IMR-90 (cell line): ENCODE measurements at regions not wholly inside any gene's neighbourhood (a gene's known extent, or its start where the extent isn't known, plus 50 kb on each side); places are given as distances from the start of the nearest gene placed in this dataset.
A peak's percentile ranks its signal among the peaks of the same experiment; 100 is the strongest.

ENCODE experiments used
- ATAC-seq: fragments of 200-7000 bp; cut with Tn5 transposase; 2 replicates; pipeline ENCODE4 v1.9.1; 2020; ENCODE audit warnings: low read depth, mild to moderate bottlenecking, moderate library complexity
- BruUV-seq: library from RNA; stranded (reverse); fragments of 400-500 nt; replicated peaks from 2 replicates; lab custom pipeline; 2021; lab: Mats Ljungman, UMichigan
- CTCF ChIA-PET: fragments of 300-600 bp; formaldehyde crosslinking; extraction: SDS; loops from one replicate; lab custom pipeline; 2021; ENCODE audit warnings: antibody characterized with exemption; lab: Yijun Ruan, JAX
- POLR2A ChIA-PET: fragments of 300-600 bp; sonication (Branson Sonifier 250); formaldehyde crosslinking; loops from one replicate; lab custom pipeline; 2022; ENCODE audit warnings: antibody characterized with exemption; ENCODE audit not compliant: unreplicated experiment; lab: Charles Lee
- DNase-seq: peaks from one replicate; pipeline ENCODE4 v3.0.0; 2013
- H2AFZ ChIP-seq: replicated peaks from 2 replicates; pipeline ENCODE3; 2013; ENCODE audit warnings: low read length, mild to moderate bottlenecking; ENCODE audit not compliant: poor library complexity
- H2AK5ac ChIP-seq: 2 replicates; pipeline ENCODE4 v1.6.1; 2013; ENCODE audit warnings: low read depth, low read length, inconsistent platforms
- H2AK9ac ChIP-seq: replicated peaks from 2 replicates; pipeline ENCODE3; 2013; ENCODE audit warnings: mild to moderate bottlenecking, low read depth, low read length, moderate library complexity; ENCODE audit not compliant: poor library complexity
- H2BK120ac ChIP-seq: 2 replicates; pipeline ENCODE4 v1.6.1; 2013; ENCODE audit warnings: low read depth, low read length, inconsistent platforms
- H2BK15ac ChIP-seq: 3 replicates; pipeline ENCODE4 v1.6.1; 2013; ENCODE audit warnings: low read depth, low read length, inconsistent platforms
- H2BK20ac ChIP-seq: 2 replicates; pipeline ENCODE4 v1.6.1; 2013; ENCODE audit warnings: low read depth, mild to moderate bottlenecking, inconsistent platforms, low read length, moderate library complexity
- H2BK5ac ChIP-seq: 2 replicates; pipeline ENCODE4 v1.6.1; 2013; ENCODE audit warnings: mild to moderate bottlenecking, low read depth, low read length, inconsistent platforms; ENCODE audit not compliant: poor library complexity, severe bottlenecking
- H3K14ac ChIP-seq: replicated peaks from 2 replicates; pipeline ENCODE4 v1.6.1; 2013; ENCODE audit warnings: low read depth, low read length, inconsistent platforms
- H3K18ac ChIP-seq: 2 replicates; pipeline ENCODE4 v1.6.1; 2013; ENCODE audit warnings: low read depth, low read length, control low read depth
- H3K23ac ChIP-seq: 2 replicates; pipeline ENCODE4 v1.6.1; 2013; ENCODE audit warnings: low read depth, low read length, inconsistent platforms
- H3K27ac ChIP-seq: 2 replicates; pipeline ENCODE4 v1.5.1; 2013; ENCODE audit warnings: mild to moderate bottlenecking, control low read depth, low read length; ENCODE audit not compliant: insufficient read depth
- H3K27me3 ChIP-seq: 2 replicates; pipeline ENCODE4 v1.6.1; 2013; ENCODE audit warnings: low read length; ENCODE audit not compliant: control insufficient read depth, insufficient read depth
- H3K36me3 ChIP-seq: 2 replicates; pipeline ENCODE4 v1.6.1; 2013; ENCODE audit warnings: low read length, mixed read lengths; ENCODE audit not compliant: control insufficient read depth, insufficient read depth
- H3K4ac ChIP-seq: 2 replicates; pipeline ENCODE4 v1.6.1; 2013; ENCODE audit warnings: low read depth, low read length, inconsistent platforms
- H3K4me1 ChIP-seq: 2 replicates; pipeline ENCODE4 v1.6.1; 2013; ENCODE audit warnings: low read length, mixed read lengths; ENCODE audit not compliant: control insufficient read depth, insufficient read depth
- H3K4me2 ChIP-seq: 2 replicates; pipeline ENCODE4 v1.6.1; 2013; ENCODE audit warnings: low read depth, mild to moderate bottlenecking, control low read depth, low read length, moderate library complexity
- H3K4me3 ChIP-seq: 2 replicates; pipeline ENCODE4 v1.5.1; 2013; ENCODE audit warnings: low read depth, mild to moderate bottlenecking, control low read depth, low read length, moderate library complexity; ENCODE audit not compliant: insufficient read depth
- H3K56ac ChIP-seq: 2 replicates; pipeline ENCODE4 v1.6.1; 2013; ENCODE audit warnings: low read length, inconsistent platforms; ENCODE audit not compliant: insufficient read depth; ENCODE audit errors: extremely low read depth
- H3K79me1 ChIP-seq, 2 experiments: 2 replicates each; pipeline ENCODE4 v1.6.1; 2013; ENCODE audit warnings: low read length in 2 of 2, inconsistent platforms in 1 of 2, low read depth in 1 of 2
- H3K9ac ChIP-seq: 2 replicates; pipeline ENCODE4 v1.6.1; 2013; ENCODE audit warnings: low read depth, low read length, control low read depth
- H3K9me1 ChIP-seq: 2 replicates; pipeline ENCODE4 v1.6.1; 2013; ENCODE audit warnings: low read length, inconsistent platforms; ENCODE audit not compliant: insufficient read depth
- H3K9me3 ChIP-seq: 2 replicates; pipeline ENCODE4 v1.6.1; 2013; ENCODE audit warnings: low read length; ENCODE audit not compliant: control insufficient read depth, insufficient read depth
- H4K20me1 ChIP-seq: 2 replicates; pipeline ENCODE4 v1.6.1; 2013; ENCODE audit warnings: low read length, inconsistent platforms; ENCODE audit not compliant: insufficient read depth
- H4K5ac ChIP-seq: 2 replicates; pipeline ENCODE4 v1.6.1; 2013; ENCODE audit warnings: mild to moderate bottlenecking, low read depth, low read length, control low read depth
- H4K8ac ChIP-seq, 2 experiments: 2 replicates each; pipeline ENCODE4 v1.6.1; 2013; ENCODE audit warnings: low read depth in 2 of 2, low read length in 2 of 2, control low read depth in 1 of 2, inconsistent platforms in 1 of 2
- H4K91ac ChIP-seq: 2 replicates; pipeline ENCODE4 v1.6.1; 2013; ENCODE audit warnings: low read depth, low read length, inconsistent platforms; ENCODE audit not compliant: insufficient read depth
- BHLHE40 ChIP-seq: fragments of 150-350 bp; IDR thresholded peaks from 2 replicates; pipeline ENCODE4 v1.6.1; 2016; ENCODE audit warnings: mild to moderate bottlenecking, low read depth, low read length
- CEBPB ChIP-seq: IDR thresholded peaks from 2 replicates; pipeline ENCODE4 v1.6.1; 2012; ENCODE audit warnings: low read depth, low read length, improper control_type of control experiment
- CHD1 ChIP-seq: IDR thresholded peaks from 2 replicates; pipeline ENCODE4 v1.6.1; 2012; ENCODE audit warnings: low read depth, low read length, improper control_type of control experiment
- ELK1 ChIP-seq: fragments of 150-350 bp; IDR thresholded peaks from 2 replicates; pipeline ENCODE4 v1.6.1; 2016; ENCODE audit warnings: low read depth, mild to moderate bottlenecking, low read length, moderate library complexity, borderline replicate concordance
- FOS ChIP-seq: fragments of 150-350 bp; IDR thresholded peaks from 2 replicates; pipeline ENCODE4 v1.6.1; 2016; ENCODE audit warnings: low read depth, low read length
- MAFK ChIP-seq: IDR thresholded peaks from 2 replicates; pipeline ENCODE4 v1.6.1; 2012; ENCODE audit warnings: low read depth, low read length, improper control_type of control experiment
- MAZ ChIP-seq: IDR thresholded peaks from 2 replicates; pipeline ENCODE4 v1.6.1; 2012; ENCODE audit warnings: low read depth, mild to moderate bottlenecking, low read length, improper control_type of control experiment, moderate library complexity, borderline replicate concordance
- MXI1 ChIP-seq: IDR thresholded peaks from 2 replicates; pipeline ENCODE4 v1.6.1; 2012; ENCODE audit warnings: low read depth, mild to moderate bottlenecking, low read length, moderate library complexity, borderline replicate concordance
- NFE2L2 ChIP-seq: fragments of 150-350 bp; IDR thresholded peaks from 2 replicates; pipeline ENCODE4 v1.6.1; 2016; ENCODE audit warnings: low read depth, mild to moderate bottlenecking, low read length
- POLR2A ChIP-seq: IDR thresholded peaks from 2 replicates; pipeline ENCODE4 v1.6.1; 2012; ENCODE audit warnings: mild to moderate bottlenecking, low read depth, low read length
- RAD21 ChIP-seq: IDR thresholded peaks from 2 replicates; pipeline ENCODE4 v1.6.1; 2012; ENCODE audit warnings: low read length, improper control_type of control experiment
- RCOR1 ChIP-seq: IDR thresholded peaks from 2 replicates; pipeline ENCODE4 v1.6.1; 2012; ENCODE audit warnings: mild to moderate bottlenecking, low read length, improper control_type of control experiment; ENCODE audit not compliant: insufficient replicate concordance
- RFX5 ChIP-seq: IDR thresholded peaks from 2 replicates; pipeline ENCODE4 v1.8.0; 2012; ENCODE audit warnings: low read depth, mild to moderate bottlenecking, low read length, moderate library complexity
- SMC3 ChIP-seq: fragments of 150-350 bp; IDR thresholded peaks from 2 replicates; pipeline ENCODE4 v1.6.1; 2016; ENCODE audit warnings: low read depth, mild to moderate bottlenecking, antibody characterized with exemption, low read length, moderate library complexity
- USF2 ChIP-seq: fragments of 150-350 bp; IDR thresholded peaks from 2 replicates; pipeline ENCODE4 v1.6.1; 2017; ENCODE audit warnings: mild to moderate bottlenecking, antibody characterized with exemption, low read length, low read depth
- WGBS, 2 experiments: methylation state at CpG; one replicate each; pipeline versions ENCODE4 v1.1.5 to v1.1.7; 2013; ENCODE audit warnings: missing lambda C conversion rate in 2 of 2; ENCODE audit not compliant: insufficient read length in 1 of 2; ENCODE audit errors: extremely low coverage in 2 of 2; 5-methylcytosine and 5-hydroxymethylcytosine counted together
- dilution Hi-C: fragments of 300-500 bp; cut with HindIII; formaldehyde crosslinking; loops from one replicate; pipeline ENCODE4 v1.14.3; 2018; ENCODE audit warnings: low sequenced_read_pairs; ENCODE audit not compliant: unreplicated experiment
- in situ Hi-C: fragments of 300-500 bp; cut with MboI; formaldehyde crosslinking; loops from 3 replicates; pipeline ENCODE4 v1.14.3; 2019; ENCODE audit warnings: low sequenced_read_pairs, inconsistent platforms, mixed read lengths
- intact Hi-C: fragments of 100-400 bp; cut with micrococcal nuclease; formaldehyde crosslinking; loops from 2 replicates; pipeline ENCODE4 v1.10.0; 2022
- TF ChIP-seq, protein P1 (sequence below): conservative IDR thresholded peaks from 2 replicates; pipeline ENCODE4 v1.5.1; 2012; ENCODE audit warnings: mild to moderate bottlenecking, low read depth, low read length, improper control_type of control experiment

GRCh38 chr2:43013821-43014345, 212.5 kb downstream of the ZFP36L2 start:
- BruUV-seq, result no TSS peak
- no peak overlapping the region for H3K4ac ChIP-seq
- WGBS, 2 experiments, result no CpG with 5 or more reads among the region's 4 CpGs
- no peak overlapping the region for H3K14ac ChIP-seq
- ATAC-seq, result no peak
- H4K8ac ChIP-seq, result no peak overlapping the region
- no peak overlapping the region for H4K91ac ChIP-seq
- no peak overlapping the region for H3K23ac ChIP-seq
- intact Hi-C loops, result no loop called here
- TF ChIP-seq MAFK (no peak), FOS (no peak), ELK1 (no peak), RFX5 (no peak), POLR2A (no peak), MXI1 (no peak), MAZ (no peak), BHLHE40 (no peak), CEBPB (no peak), RCOR1 (no peak), NFE2L2 (no peak), SMC3 (no peak), CHD1 (no peak), RAD21 (no peak), USF2 (no peak)
- TF ChIP-seq, protein P1, sequence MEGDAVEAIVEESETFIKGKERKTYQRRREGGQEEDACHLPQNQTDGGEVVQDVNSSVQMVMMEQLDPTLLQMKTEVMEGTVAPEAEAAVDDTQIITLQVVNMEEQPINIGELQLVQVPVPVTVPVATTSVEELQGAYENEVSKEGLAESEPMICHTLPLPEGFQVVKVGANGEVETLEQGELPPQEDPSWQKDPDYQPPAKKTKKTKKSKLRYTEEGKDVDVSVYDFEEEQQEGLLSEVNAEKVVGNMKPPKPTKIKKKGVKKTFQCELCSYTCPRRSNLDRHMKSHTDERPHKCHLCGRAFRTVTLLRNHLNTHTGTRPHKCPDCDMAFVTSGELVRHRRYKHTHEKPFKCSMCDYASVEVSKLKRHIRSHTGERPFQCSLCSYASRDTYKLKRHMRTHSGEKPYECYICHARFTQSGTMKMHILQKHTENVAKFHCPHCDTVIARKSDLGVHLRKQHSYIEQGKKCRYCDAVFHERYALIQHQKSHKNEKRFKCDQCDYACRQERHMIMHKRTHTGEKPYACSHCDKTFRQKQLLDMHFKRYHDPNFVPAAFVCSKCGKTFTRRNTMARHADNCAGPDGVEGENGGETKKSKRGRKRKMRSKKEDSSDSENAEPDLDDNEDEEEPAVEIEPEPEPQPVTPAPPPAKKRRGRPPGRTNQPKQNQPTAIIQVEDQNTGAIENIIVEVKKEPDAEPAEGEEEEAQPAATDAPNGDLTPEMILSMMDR, result no peak
- no peak overlapping the region for H3K9ac ChIP-seq
- no peak overlapping the region for H2BK120ac ChIP-seq
- no peak overlapping the region for H2BK20ac ChIP-seq
- no peak overlapping the region for H2BK15ac ChIP-seq
- peaks cover 10% of the 10 kb centered on the region for H3K4me1 ChIP-seq
- no peak overlapping the region for H3K56ac ChIP-seq
- H3K9me1 ChIP-seq, result no peaks in the 10 kb centered on the region
- H2AFZ ChIP-seq, result peak overlapping the region; percentile 47
- no peaks in the 10 kb centered on the region for H3K27me3 ChIP-seq
- no peak overlapping the region for H4K5ac ChIP-seq
- POLR2A ChIA-PET, result no interaction called here
- H2AK9ac ChIP-seq, result no peak overlapping the region
- no peak overlapping the region for H3K18ac ChIP-seq
- H2BK5ac ChIP-seq, result no peak overlapping the region
- H3K79me1 ChIP-seq, result no peaks in the 10 kb centered on the region
- no peak overlapping the region for H3K4me2 ChIP-seq
- H3K27ac ChIP-seq, result no peak overlapping the region
- H2AK5ac ChIP-seq, result no peak overlapping the region
- in situ Hi-C loops, result no loop called here
- no peaks in the 10 kb centered on the region for H3K36me3 ChIP-seq
- dilution Hi-C loops, result no loop called here
- H3K9me3 ChIP-seq, result no peaks in the 10 kb centered on the region
- DNase-seq, result no peak
- CTCF ChIA-PET, result no interaction called here
- H4K20me1 ChIP-seq, result no peaks in the 10 kb centered on the region
- H3K4me3 ChIP-seq, result no peak overlapping the region
